ENCODE measurements at regions not wholly inside any gene's neighbourhood (a gene's known extent, or its start where the extent isn't known, plus 50 kb on each side); places are given as distances from the start of the nearest gene placed in this dataset.
"Not testable (repeated sequence)": the region's sequence is repeated elsewhere in the genome, so short reads cannot be mapped to it uniquely, and the experiment has no call there.

GRCh38 chr4:158122501-158122900, 50.3 kb downstream of the GASK1B start:
- DNase-seq: no peak

DNA sequence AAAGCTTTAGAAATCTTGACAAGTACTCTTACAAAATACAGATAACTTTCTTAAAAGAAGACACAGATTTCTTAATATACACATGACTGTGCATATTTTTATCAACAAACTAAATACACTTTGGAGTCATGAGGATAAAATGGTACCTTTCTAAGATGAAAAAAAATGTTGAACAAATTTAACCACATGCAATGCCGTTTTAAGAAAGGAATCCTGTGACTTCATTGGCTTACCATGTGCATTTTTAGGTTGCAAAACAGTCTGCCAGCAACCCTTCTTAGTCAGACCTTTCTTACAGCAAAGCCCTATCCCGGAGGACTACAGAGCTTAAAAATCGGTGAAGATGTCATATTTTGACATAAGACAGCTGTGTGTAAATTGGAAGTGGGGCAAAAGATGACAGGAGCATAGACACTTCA, 51.7 kb downstream of the GASK1B start:
- no peak for DNase-seq

DNA sequence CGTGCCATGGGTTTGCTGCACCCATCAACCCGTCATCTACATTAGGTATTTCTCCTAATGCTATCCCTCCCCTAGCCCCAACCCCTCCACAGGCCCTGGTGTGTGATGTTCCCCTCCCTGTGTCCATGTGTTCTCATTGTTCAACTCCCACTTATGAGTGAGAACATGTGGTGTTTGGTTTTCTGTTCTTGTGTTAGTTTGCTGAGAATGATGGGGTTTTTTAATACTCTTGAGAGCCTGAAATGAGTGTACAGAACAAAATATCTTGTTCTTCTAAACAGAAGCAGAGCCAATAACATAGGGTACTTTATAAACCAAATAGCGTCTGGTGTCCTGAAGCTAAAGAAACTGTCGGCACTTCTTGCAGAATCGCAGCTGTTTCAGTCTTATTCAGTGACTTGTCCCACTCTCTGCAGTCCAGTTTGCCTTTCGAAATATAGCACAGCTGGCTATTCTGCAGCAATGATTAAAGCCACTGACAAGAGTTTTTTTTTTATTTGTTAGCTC, 52.1 kb downstream of the GASK1B start:
- not testable (repeated sequence) for DNase-seq

DNA sequence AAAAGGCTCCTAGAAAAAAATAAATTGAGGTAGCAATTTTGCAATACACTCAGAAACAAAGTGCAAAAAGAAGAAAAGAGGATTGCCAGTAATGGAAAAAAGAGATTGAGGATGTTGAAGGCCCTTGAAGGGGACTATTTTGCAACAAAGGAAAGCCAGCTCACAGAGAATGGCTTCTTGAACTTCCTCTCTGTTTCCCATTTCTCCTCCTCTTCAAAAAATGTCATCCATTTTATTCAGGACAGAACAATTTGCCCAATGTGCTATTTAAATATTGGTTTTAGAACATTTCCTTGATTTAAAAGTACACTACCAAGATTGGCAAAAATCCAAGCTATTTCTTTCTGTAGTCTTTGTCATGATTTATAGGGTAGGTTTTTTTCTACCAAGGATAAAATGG, 60.2 kb downstream of the GASK1B start:
- DNase-seq: no peak

DNA sequence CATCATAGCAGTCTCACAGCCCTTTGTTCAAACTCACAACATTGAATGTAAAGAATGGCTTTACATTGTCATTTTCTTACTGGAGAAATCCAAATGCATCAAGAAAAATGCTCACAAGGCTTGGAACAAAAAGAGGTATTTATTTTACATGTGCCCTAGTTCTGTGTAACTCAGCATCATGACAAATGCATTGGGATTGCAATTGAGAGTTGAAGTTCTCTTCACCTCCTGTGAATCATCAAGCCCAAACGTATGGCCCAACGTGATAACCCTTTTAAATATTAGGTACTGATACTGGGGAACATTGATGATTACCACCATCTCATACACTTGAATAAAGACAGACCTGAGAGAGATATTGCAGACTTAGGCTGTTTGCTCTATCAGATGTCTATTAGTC, 61.6 kb downstream of the GASK1B start:
- no peak for DNase-seq

GRCh38 chr4:158102904-158103303, 69.9 kb downstream of the GASK1B start:
- no peak for DNase-seq

- no peak for DNase-seq
These were observed 73.1 kb downstream of the GASK1B start for GRCh38 chr4:158099686-158100085.

DNA sequence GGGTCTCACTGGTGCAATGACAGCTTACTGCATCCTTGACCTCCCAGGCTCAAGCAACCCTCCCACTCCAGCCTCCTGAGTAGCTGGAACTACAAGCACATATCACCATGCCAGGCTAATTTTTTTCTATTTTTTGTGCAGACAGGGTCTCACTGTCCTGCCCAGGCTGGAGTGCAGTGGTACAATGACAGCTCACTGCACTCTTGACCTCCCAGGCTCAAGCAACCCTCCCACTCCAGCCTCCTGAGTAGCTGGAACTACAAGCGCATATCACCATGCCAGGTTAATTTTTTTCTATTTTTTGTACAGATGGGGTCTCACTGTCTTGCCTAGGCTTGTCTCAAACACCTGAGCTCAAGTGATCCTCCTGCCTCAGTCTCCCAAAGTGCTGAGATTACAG, 74.0 kb downstream of the GASK1B start:
- no peak for DNase-seq

DNA sequence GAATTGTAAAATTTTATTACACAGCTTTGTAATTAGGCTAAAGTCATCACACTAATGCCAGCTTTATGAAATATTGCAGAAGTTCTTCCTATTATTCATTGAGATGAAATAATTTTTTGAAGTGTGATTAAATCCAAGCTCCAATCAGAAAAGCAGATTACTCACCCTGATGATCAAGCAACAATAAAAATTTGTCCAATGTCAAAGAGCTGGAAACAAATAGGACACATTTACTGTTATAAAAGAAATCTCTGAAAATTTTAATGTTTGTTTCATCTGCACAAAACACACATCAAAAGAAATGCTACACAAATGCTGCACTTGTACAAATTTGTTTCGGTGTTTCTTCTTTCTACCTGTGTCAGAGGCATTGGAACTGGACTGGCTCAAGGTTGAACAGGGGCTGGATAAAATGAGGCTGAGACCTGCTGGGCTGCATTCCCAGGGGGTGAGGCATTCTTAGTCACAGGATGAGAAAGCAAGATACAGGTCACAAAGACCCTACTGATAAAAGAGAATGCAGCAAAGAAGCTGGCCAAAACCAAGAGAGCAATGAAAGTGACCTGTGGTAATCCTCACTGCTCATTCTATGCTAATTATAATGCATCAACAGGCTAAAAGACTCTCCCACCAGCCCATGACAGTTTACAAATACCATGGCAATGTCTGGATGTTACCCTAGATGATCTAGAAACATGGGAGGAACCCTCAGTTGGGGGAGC, 78.3 kb downstream of the GASK1B start:
- DNase-seq: no peak

- peak in 4 of 56 donors; percentile 1 to 37 (median 2) for DNase-seq
These were observed 82.5 kb downstream of the GASK1B start for GRCh38 chr4:158090323-158090722.

- not testable (repeated sequence) for DNase-seq
These were observed 82.9 kb downstream of the GASK1B start for GRCh38 chr4:158089897-158090296.

- no peak for DNase-seq
These were observed 92.5 kb downstream of the GASK1B start for GRCh38 chr4:158080354-158080753.

DNA sequence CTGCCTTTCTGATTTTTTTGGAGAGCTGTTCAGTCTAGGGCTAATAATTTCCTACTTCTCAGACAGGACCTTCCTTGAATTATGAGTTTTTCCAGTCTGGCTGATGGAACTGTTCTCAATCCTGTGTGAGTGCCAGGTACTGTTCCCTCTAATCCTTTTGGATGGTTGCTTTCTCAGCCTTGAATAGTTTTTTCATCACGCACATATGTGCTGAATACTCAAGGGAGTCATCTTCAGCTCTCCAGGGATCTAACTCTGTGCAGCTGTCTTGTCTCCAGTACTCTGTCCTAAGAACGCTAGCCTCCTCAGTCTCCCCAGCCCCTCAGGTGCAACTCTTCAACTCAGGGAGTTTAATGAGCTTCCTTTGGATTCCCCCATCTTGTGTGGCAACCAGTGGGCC, 93.2 kb downstream of the GASK1B start:
- no peak for DNase-seq

DNA sequence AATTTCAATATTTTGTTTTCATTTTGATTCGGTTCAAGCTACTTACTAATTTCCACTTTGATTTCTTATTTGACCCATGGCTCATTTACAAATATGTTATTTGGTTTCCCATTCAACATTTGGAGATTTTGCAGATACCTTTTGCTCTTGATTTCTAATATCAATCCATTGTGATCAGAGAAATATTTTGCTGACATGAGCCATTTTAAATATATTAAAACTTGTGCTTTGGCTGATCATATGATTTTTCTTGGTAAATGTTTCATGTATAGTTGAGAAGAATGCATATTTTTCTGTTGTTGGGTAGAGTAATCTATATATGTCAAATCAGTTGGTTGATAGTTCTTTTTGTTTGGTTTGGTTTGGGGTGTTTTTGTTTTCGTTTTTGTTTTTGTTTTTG, 95.0 kb downstream of the GASK1B start:
- no peak for DNase-seq

DNA sequence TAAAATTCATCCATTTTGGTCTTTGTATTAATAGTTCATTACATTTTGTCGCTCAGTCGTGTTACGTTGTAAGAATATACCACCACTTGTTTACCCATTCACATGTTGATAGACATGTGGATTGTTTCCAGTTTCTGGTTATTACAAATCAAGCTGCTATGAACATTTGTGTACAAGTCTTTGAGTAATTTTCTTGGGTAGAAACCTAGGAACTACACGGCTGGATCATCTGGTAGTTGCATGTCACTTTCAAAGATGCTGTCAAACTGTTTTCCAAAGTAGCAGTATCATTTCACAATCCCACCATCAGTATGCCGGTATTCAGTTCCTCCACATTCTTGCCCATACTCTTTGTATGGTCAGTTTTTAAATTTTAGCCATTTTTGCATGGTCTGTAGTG, 98.0 kb downstream of the GASK1B start:
- no peak for DNase-seq

DNA sequence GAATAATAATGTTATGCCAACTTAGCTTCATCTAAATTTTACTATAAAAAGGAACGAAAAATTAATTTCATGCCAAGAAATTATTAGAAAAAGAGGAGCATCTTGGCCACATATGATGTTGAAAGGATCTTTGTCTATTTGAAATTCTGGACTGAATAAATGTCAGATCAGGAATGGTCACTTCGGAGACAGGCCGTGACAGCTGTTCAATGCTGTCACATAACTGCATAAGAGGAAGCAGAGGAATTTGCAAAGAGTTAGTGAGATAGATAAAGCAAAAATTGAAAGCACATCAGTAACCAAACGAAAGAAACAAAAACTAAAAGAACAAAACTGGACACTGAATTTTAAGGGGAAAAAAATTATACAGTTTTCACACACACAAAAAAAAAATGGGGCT, 100.9 kb downstream of the GASK1B start:
- DNase-seq: no peak

- DNase-seq: no peak
These were observed 104.8 kb downstream of the GASK1B start for GRCh38 chr4:158068068-158068467.

DNA sequence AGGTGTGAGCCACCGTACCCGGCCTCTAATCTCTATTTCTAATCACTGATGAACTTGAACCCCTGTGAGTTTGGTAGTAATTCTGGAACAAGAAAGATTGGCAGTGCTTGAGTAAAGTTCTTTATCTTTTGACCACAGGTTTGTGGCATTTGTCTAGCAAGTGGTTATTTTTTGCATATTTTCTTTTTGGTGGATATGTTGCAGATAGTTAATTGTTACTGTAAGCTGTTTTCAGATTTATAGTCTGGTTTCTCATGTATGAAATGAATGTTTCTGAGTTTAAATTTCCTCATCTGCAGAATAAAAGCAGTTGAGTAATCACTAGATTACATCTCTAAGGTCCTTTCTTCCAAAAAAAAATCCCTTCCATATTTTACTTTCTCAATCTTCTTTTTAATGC, 105.2 kb downstream of the GASK1B start:
- no peak for DNase-seq

- no peak for DNase-seq
These were observed 107.2 kb downstream of the GASK1B start for GRCh38 chr4:158065603-158066002.

DNA sequence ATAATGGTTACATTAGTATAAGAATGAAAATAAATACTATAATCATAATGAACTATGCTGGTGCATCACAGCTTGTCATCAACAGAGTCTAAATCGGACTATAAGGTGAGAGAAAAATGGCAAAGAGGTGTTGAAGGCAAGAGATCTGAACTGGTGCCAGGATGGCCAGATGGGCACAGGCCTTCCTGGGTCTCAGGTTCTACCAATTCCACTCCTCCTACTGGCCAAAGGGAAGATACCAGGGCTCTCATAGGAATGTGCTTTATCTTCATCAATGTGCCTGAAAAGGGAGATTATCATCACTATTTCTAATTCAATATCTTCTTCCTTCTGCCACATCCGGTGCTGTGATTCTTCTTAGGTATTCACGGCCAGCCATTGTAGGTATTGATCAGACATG, 107.6 kb downstream of the GASK1B start:
- no peak for DNase-seq

GRCh38 chr4:158056689-158057245, 116.1 kb downstream of the GASK1B start:
- no peak for DNase-seq

GRCh38 chr4:158055668-158056067, 117.2 kb downstream of the GASK1B start:
- no peak for DNase-seq

GRCh38 chr4:158053801-158054200, 119.0 kb downstream of the GASK1B start:
- no peak for DNase-seq
